Loucy (cell line): ENCODE measurements at regions not wholly inside any gene's neighbourhood (a gene's known extent, or its start where the extent isn't known, plus 50 kb on each side); places are given as distances from the start of the nearest gene placed in this dataset.
"Not testable (repeated sequence)": the region's sequence is repeated elsewhere in the genome, so short reads cannot be mapped to it uniquely, and the experiment has no call there.

ENCODE experiments used
- H2AFZ ChIP-seq: fragments of 200-600 bp; sonication (generic); 2 replicates; pipeline ENCODE4 v1.6.0; 2016; ENCODE audit warnings: antibody characterized with exemption, mild to moderate bottlenecking, low read length, moderate library complexity
- H3F3A ChIP-seq: fragments of 200-600 bp; 2 replicates; pipeline ENCODE4 v1.6.0; 2016; ENCODE audit warnings: antibody characterized with exemption, low read depth, mild to moderate bottlenecking
- H3K27me3 ChIP-seq: fragments of 200-600 bp; sonication (generic); 2 replicates; pipeline ENCODE4 v1.6.1; 2014; ENCODE audit warnings: low read length, mild to moderate bottlenecking; ENCODE audit not compliant: insufficient read depth, poor library complexity, severe bottlenecking
- H3K36me3 ChIP-seq: fragments of 200-600 bp; sonication (generic); 2 replicates; pipeline ENCODE4 v1.6.1; 2016; ENCODE audit warnings: low read length; ENCODE audit not compliant: insufficient read depth
- H3K4me1 ChIP-seq: fragments of 200-600 bp; sonication (generic); 2 replicates; pipeline ENCODE4 v1.5.1; 2014; ENCODE audit warnings: low read length, mild to moderate bottlenecking; ENCODE audit not compliant: insufficient read depth, poor library complexity, severe bottlenecking
- H3K4me2 ChIP-seq: fragments of 200-600 bp; sonication (generic); 2 replicates; pipeline ENCODE4 v1.6.0; 2014; ENCODE audit warnings: antibody characterized with exemption, low read length, low read depth, mild to moderate bottlenecking; ENCODE audit not compliant: poor library complexity, severe bottlenecking
- H3K4me3 ChIP-seq: fragments of 200-600 bp; sonication (generic); 2 replicates; pipeline ENCODE4 v1.5.1; 2014; ENCODE audit warnings: low read length, mild to moderate bottlenecking, mixed read lengths; ENCODE audit not compliant: poor library complexity, severe bottlenecking
- H3K79me2 ChIP-seq: fragments of 200-600 bp; sonication (generic); 2 replicates; pipeline ENCODE4 v1.6.1; 2014; ENCODE audit warnings: low read length; ENCODE audit not compliant: insufficient read depth
- H3K9ac ChIP-seq: fragments of 200-600 bp; sonication (generic); 2 replicates; pipeline ENCODE4 v1.6.0; 2014; ENCODE audit warnings: mild to moderate bottlenecking, low read depth, low read length, moderate library complexity; ENCODE audit not compliant: poor library complexity, severe bottlenecking
- H3K9me2 ChIP-seq: fragments of 200-600 bp; sonication (generic); replicated peaks from 2 replicates; pipeline ENCODE4 v1.6.1; 2016; ENCODE audit warnings: low read depth, low read length, mixed read lengths
- H3K9me3 ChIP-seq: fragments of 200-600 bp; sonication (generic); 2 replicates; pipeline ENCODE4 v1.6.1; 2014; ENCODE audit warnings: mild to moderate bottlenecking, antibody characterized with exemption, low read length, low read depth; ENCODE audit not compliant: insufficient read depth
- H4K20me1 ChIP-seq: fragments of 200-600 bp; sonication (generic); 2 replicates; pipeline ENCODE4 v1.6.0; 2014; ENCODE audit warnings: antibody characterized with exemption, low read length, mild to moderate bottlenecking; ENCODE audit not compliant: insufficient read depth, poor library complexity, severe bottlenecking
- CTCF ChIP-seq: fragments of 200-600 bp; sonication (generic); conservative IDR thresholded peaks from 2 replicates; pipeline ENCODE4 v1.5.1; 2014; ENCODE audit warnings: mild to moderate bottlenecking, antibody characterized with exemption, low read length
- EZH2phosphoT487 ChIP-seq: fragments of 200-600 bp; IDR thresholded peaks from 2 replicates; pipeline ENCODE4 v1.6.1; 2018; ENCODE audit warnings: antibody characterized with exemption, mild to moderate bottlenecking, moderate library complexity, borderline replicate concordance

- Histone ChIP-seq H3K9me3 (peaks cover 19% of the 10 kb centered on the region; the same call in 1 of the 2 replicates), H3F3A (no peaks in the 10 kb centered on the region), H2AFZ (no peak overlapping the region), H3K79me2 (no peaks in the 10 kb centered on the region), H3K4me1 (peaks cover 14% of the 10 kb centered on the region), H4K20me1 (no peaks in the 10 kb centered on the region), H3K4me2 (no peak overlapping the region), H3K9me2 (no peaks in the 10 kb centered on the region), H3K9ac (no peak overlapping the region), H3K27me3 (no peaks in the 10 kb centered on the region), H3K36me3 (no peaks in the 10 kb centered on the region), H3K4me3 (no peak overlapping the region)
- TF ChIP-seq EZH2phosphoT487: no peak
- TF ChIP-seq CTCF: no peak
Observed at GRCh38 chr12:92396647-92397252, 251.1 kb upstream of the BTG1 start.

GRCh38 chr12:92395322-92395721, 249.7 kb upstream of the BTG1 start:
- no peak for TF ChIP-seq EZH2phosphoT487
- H3K36me3 ChIP-seq: no peaks in the 10 kb centered on the region
- no peaks in the 10 kb centered on the region for H3K79me2 ChIP-seq
- H3K9me3 ChIP-seq: peaks cover 19% of the 10 kb centered on the region; the same call in 1 of the 2 replicates
- H3K4me3 ChIP-seq: no peak overlapping the region
- no peaks in the 10 kb centered on the region for H3K27me3 ChIP-seq
- peaks cover 12% of the 10 kb centered on the region for H3K4me1 ChIP-seq
- no peaks in the 10 kb centered on the region for H3F3A ChIP-seq
- no peak overlapping the region for H3K9ac ChIP-seq
- no peaks in the 10 kb centered on the region for H4K20me1 ChIP-seq
- H3K4me2 ChIP-seq: no peak overlapping the region
- H3K9me2 ChIP-seq: no peaks in the 10 kb centered on the region
- H2AFZ ChIP-seq: no peak overlapping the region

- no peaks in the 10 kb centered on the region for H4K20me1 ChIP-seq
- no peak overlapping the region for H3K4me3 ChIP-seq
- H3K9me3 ChIP-seq: peaks cover 19% of the 10 kb centered on the region; the same call in 1 of the 2 replicates
- TF ChIP-seq CTCF (no peak), EZH2phosphoT487 (no peak)
- no peaks in the 10 kb centered on the region for H3K79me2 ChIP-seq
- peaks cover 7% of the 10 kb centered on the region for H3K4me1 ChIP-seq
- no peak overlapping the region for H3K4me2 ChIP-seq
- no peaks in the 10 kb centered on the region for H3F3A ChIP-seq
- H3K9me2 ChIP-seq: no peaks in the 10 kb centered on the region
- no peaks in the 10 kb centered on the region for H3K36me3 ChIP-seq
- H2AFZ ChIP-seq: no peak overlapping the region
- no peak overlapping the region for H3K9ac ChIP-seq
- H3K27me3 ChIP-seq: no peaks in the 10 kb centered on the region
Observed at GRCh38 chr12:92394895-92395294, 249.2 kb upstream of the BTG1 start.

- H3K27me3 ChIP-seq: no peaks in the 10 kb centered on the region
- H3K4me2 ChIP-seq: no peak overlapping the region
- H2AFZ ChIP-seq: no peak overlapping the region
- H3F3A ChIP-seq: no peaks in the 10 kb centered on the region
- no peak overlapping the region for H3K9ac ChIP-seq
- H3K9me3 ChIP-seq: peaks cover 19% of the 10 kb centered on the region; the same call in 1 of the 2 replicates
- no peaks in the 10 kb centered on the region for H4K20me1 ChIP-seq
- H3K9me2 ChIP-seq: no peaks in the 10 kb centered on the region
- no peak overlapping the region for H3K4me3 ChIP-seq
- no peak for TF ChIP-seq EZH2phosphoT487
- no peaks in the 10 kb centered on the region for H3K79me2 ChIP-seq
- no peaks in the 10 kb centered on the region for H3K36me3 ChIP-seq
- peaks cover under 1% of the 10 kb centered on the region for H3K4me1 ChIP-seq
Observed at GRCh38 chr12:92393504-92393903, 247.9 kb upstream of the BTG1 start.

GRCh38 chr12:92391726-92392125, 246.1 kb upstream of the BTG1 start:
- not testable (repeated sequence) for H3K9ac ChIP-seq, H3K79me2 ChIP-seq, H3K4me1 ChIP-seq, H4K20me1 ChIP-seq, H3K9me2 ChIP-seq, H3K27me3 ChIP-seq, H3K4me2 ChIP-seq, H3F3A ChIP-seq, H3K36me3 ChIP-seq, H3K4me3 ChIP-seq, H2AFZ ChIP-seq
- peaks cover 19% of the 10 kb centered on the region; the same call in 1 of the 2 replicates for H3K9me3 ChIP-seq
